PC-9 (cell line): ENCODE measurements at regions not wholly inside any gene's neighbourhood (a gene's known extent, or its start where the extent isn't known, plus 50 kb on each side); places are given as distances from the start of the nearest gene placed in this dataset.

ENCODE experiments used
- BruUV-seq: library from RNA; stranded (reverse); fragments of 400-500 nt; replicated peaks from 2 replicates; lab custom pipeline; 2021; lab: Mats Ljungman, UMichigan
- CTCF ChIA-PET: fragments of 300-600 bp; sonication (Branson Sonifier 250); formaldehyde crosslinking; loops from one replicate; lab custom pipeline; 2022; ENCODE audit warnings: antibody characterized with exemption; lab: Charles Lee
- POLR2A ChIA-PET: fragments of 300-600 bp; sonication (Branson Sonifier 250); formaldehyde crosslinking; loops from one replicate; lab custom pipeline; 2022; ENCODE audit warnings: antibody characterized with exemption; ENCODE audit not compliant: unreplicated experiment; lab: Charles Lee
- DNase-seq, 2 experiments: peaks; one replicate each; pipeline versions ENCODE4 v3.0.0 to v3.0.0-alpha.2; 2015 to 2022; ENCODE audit warnings: mixed read lengths in 1 of 2
- H2AFZ ChIP-seq: fragments of 200-600 bp; sonication (generic); 2 replicates; pipeline ENCODE4 v1.8.1; 2017; ENCODE audit warnings: antibody characterized with exemption
- H3F3A ChIP-seq: fragments of 200-600 bp; sonication (generic); 2 replicates; pipeline ENCODE4 v1.8.1; 2017; ENCODE audit warnings: antibody characterized with exemption, mild to moderate bottlenecking, low read depth; ENCODE audit not compliant: insufficient read depth
- H3K27ac ChIP-seq: fragments of 200-600 bp; sonication (generic); 2 replicates; pipeline ENCODE4 v1.6.1; 2016; ENCODE audit warnings: mixed run types
- H3K27me3 ChIP-seq: fragments of 200-600 bp; sonication (generic); 2 replicates; pipeline ENCODE4 v1.6.1; 2016; ENCODE audit warnings: low read depth, mixed run types; ENCODE audit not compliant: insufficient read depth
- H3K36me3 ChIP-seq: fragments of 200-600 bp; sonication (generic); 2 replicates; pipeline ENCODE4 v1.6.1; 2016; ENCODE audit warnings: low read depth, mixed run types
- H3K4me1 ChIP-seq: fragments of 200-600 bp; sonication (generic); replicated peaks from 2 replicates; pipeline ENCODE4 v1.6.1; 2016; ENCODE audit warnings: mixed run types; ENCODE audit not compliant: insufficient read depth
- H3K4me2 ChIP-seq: fragments of 200-600 bp; sonication (generic); 2 replicates; pipeline ENCODE4 v1.6.1; 2017; ENCODE audit warnings: mixed run types
- H3K4me3 ChIP-seq: fragments of 200-600 bp; sonication (generic); 2 replicates; pipeline ENCODE4 v1.6.1; 2016; ENCODE audit warnings: mixed run types
- H3K79me2 ChIP-seq: fragments of 200-600 bp; sonication (generic); 2 replicates; pipeline ENCODE4 v1.6.1; 2017; ENCODE audit warnings: low read depth, mixed run types
- H3K9me2 ChIP-seq: fragments of 200-600 bp; sonication (generic); 2 replicates; pipeline ENCODE4 v1.8.1; 2017; ENCODE audit warnings: mild to moderate bottlenecking; ENCODE audit not compliant: insufficient read depth
- H3K9me3 ChIP-seq: fragments of 200-600 bp; sonication (generic); 2 replicates; pipeline ENCODE4 v1.8.1; 2016; ENCODE audit warnings: low read depth; ENCODE audit not compliant: insufficient read depth
- H4K20me1 ChIP-seq: fragments of 200-600 bp; sonication (generic); 2 replicates; pipeline ENCODE4 v1.8.1; 2017; ENCODE audit not compliant: insufficient read depth
- CTCF ChIP-seq: fragments of 200-600 bp; sonication (generic); conservative IDR thresholded peaks from 2 replicates; pipeline ENCODE4 v1.6.1; 2017; ENCODE audit warnings: mixed run types, antibody characterized with exemption, mild to moderate bottlenecking, moderate library complexity
- EZH2 ChIP-seq: fragments of 200-600 bp; sonication (generic); IDR thresholded peaks from 2 replicates; pipeline ENCODE4 v1.8.0; 2017; ENCODE audit warnings: antibody characterized with exemption, low read depth
- intact Hi-C: fragments of 100-400 bp; cut with micrococcal nuclease; formaldehyde crosslinking; loops from one replicate; pipeline ENCODE4 v1.10.0; 2022; ENCODE audit not compliant: unreplicated experiment

GRCh38 chr5:128591598-128592455 is 53.8 kb upstream of the FBN2 start:
- CTCF ChIA-PET: no interaction called here
- Histone ChIP-seq H2AFZ (no peak overlapping the region), H3F3A (no peaks in the 10 kb centered on the region), H3K36me3 (no peaks in the 10 kb centered on the region), H4K20me1 (no peaks in the 10 kb centered on the region), H3K4me3 (no peak overlapping the region), H3K4me1 (no peaks in the 10 kb centered on the region), H3K9me3 (peaks cover 3% of the 10 kb centered on the region; the same call in 1 of the 2 replicates), H3K27ac (no peak overlapping the region), H3K27me3 (no peaks in the 10 kb centered on the region), H3K79me2 (no peaks in the 10 kb centered on the region), H3K9me2 (no peaks in the 10 kb centered on the region; the same call in 1 of the 2 replicates), H3K4me2 (no peak overlapping the region)
- no peak for TF ChIP-seq EZH2
- POLR2A ChIA-PET: no interaction called here
- no peak for DNase-seq
- intact Hi-C loops: no loop called here
- no TSS peak for BruUV-seq

- no peak overlapping the region for H3K4me3 ChIP-seq
- intact Hi-C loops: no loop called here
- no peak overlapping the region for H3K4me2 ChIP-seq
- no peaks in the 10 kb centered on the region for H3K36me3 ChIP-seq
- no peak for DNase-seq
- ChIA-PET POLR2A (no interaction called here), CTCF (no interaction called here)
- H4K20me1 ChIP-seq: no peaks in the 10 kb centered on the region
- H3K79me2 ChIP-seq: no peaks in the 10 kb centered on the region
- H3F3A ChIP-seq: no peaks in the 10 kb centered on the region
- no TSS peak for BruUV-seq
- no peaks in the 10 kb centered on the region for H3K4me1 ChIP-seq
- H3K27me3 ChIP-seq: no peaks in the 10 kb centered on the region
- peaks cover 3% of the 10 kb centered on the region; the same call in 1 of the 2 replicates for H3K9me3 ChIP-seq
- no peaks in the 10 kb centered on the region; the same call in 1 of the 2 replicates for H3K9me2 ChIP-seq
- TF ChIP-seq EZH2: no peak
- no peak for TF ChIP-seq CTCF
- no peak overlapping the region for H2AFZ ChIP-seq
- no peak overlapping the region for H3K27ac ChIP-seq
Measured at GRCh38 chr5:128596071-128596470, 58.0 kb upstream of the FBN2 start.

GRCh38 chr5:128597156-128597555 is 59.1 kb upstream of the FBN2 start:
- ChIA-PET POLR2A (no interaction called here), CTCF (no interaction called here)
- no peaks in the 10 kb centered on the region for H3F3A ChIP-seq
- intact Hi-C loops: no loop called here
- no peaks in the 10 kb centered on the region for H3K4me1 ChIP-seq
- H3K79me2 ChIP-seq: no peaks in the 10 kb centered on the region
- no peaks in the 10 kb centered on the region; the same call in 1 of the 2 replicates for H3K9me2 ChIP-seq
- no peak overlapping the region for H3K4me2 ChIP-seq
- TF ChIP-seq CTCF (no peak), EZH2 (no peak)
- H3K4me3 ChIP-seq: no peak overlapping the region
- BruUV-seq: no TSS peak
- no peak overlapping the region for H3K27ac ChIP-seq
- no peak for DNase-seq
- H4K20me1 ChIP-seq: no peaks in the 10 kb centered on the region
- no peak overlapping the region for H2AFZ ChIP-seq
- H3K27me3 ChIP-seq: no peaks in the 10 kb centered on the region
- peaks cover 2% of the 10 kb centered on the region; the same call in 1 of the 2 replicates for H3K9me3 ChIP-seq
- no peaks in the 10 kb centered on the region for H3K36me3 ChIP-seq
